Peyer's patch (tissue), 4 donors: ENCODE measurements at regions not wholly inside any gene's neighbourhood (a gene's known extent, or its start where the extent isn't known, plus 50 kb on each side); places are given as distances from the start of the nearest gene placed in this dataset.

Experiments used
- CTCF ChIP-seq, 6 experiments: fragments of 450-650 bp in 4 of 6; fragments of 200-600 bp in 2 of 6; sonication (generic) in 1 of 6; IDR thresholded peaks; one replicate each; pipeline ENCODE4 v1.5.1; 2017 to 2019; ENCODE audit warnings: antibody characterized with exemption in 6 of 6, mild to moderate bottlenecking in 3 of 6, moderate library complexity in 1 of 6
- POLR2A ChIP-seq, 2 donors: fragments of 450-650 bp; IDR thresholded peaks; one replicate each; pipeline ENCODE4 v1.5.1; 2017; ENCODE audit warnings: antibody characterized with exemption in 2 of 2, mild to moderate bottlenecking in 2 of 2, moderate library complexity in 2 of 2

- TF ChIP-seq CTCF (IDR thresholded peaks at IDR 0.05) (no peak), POLR2A (IDR thresholded peaks at IDR 0.05) (no peak)
Observed at GRCh38 chr12:75685617-75686225, 174.3 kb upstream of the KRR1 start.
